T-helper 1 cell treated with Interleukin-12 subunit alpha and Interleukin-12 subunit beta and Interleukin-4 antibody, amounts not matched to agents 30 μg/mL and 1 μg/mL, for 36 hours (primary cell): ENCODE measurements at regions not wholly inside any gene's neighbourhood (a gene's known extent, or its start where the extent isn't known, plus 50 kb on each side); places are given as distances from the start of the nearest gene placed in this dataset.
"Not testable (repeated sequence)": the region's sequence is repeated elsewhere in the genome, so short reads cannot be mapped to it uniquely, and the experiment has no call there.

Experiments
- H3K27ac Mint-ChIP-seq: one replicate; pipeline ENCODE4 v1.8.0; 2021; ENCODE audit warnings: mild to moderate bottlenecking, mixed read lengths
- H3K27me3 Mint-ChIP-seq: one replicate; pipeline ENCODE4 v1.8.0; 2021; ENCODE audit warnings: low read depth, mixed read lengths
- H3K36me3 Mint-ChIP-seq: one replicate; pipeline ENCODE4 v1.8.0; 2021; ENCODE audit warnings: low read depth, mixed read lengths
- H3K4me1 Mint-ChIP-seq: one replicate; pipeline ENCODE4 v1.8.0; 2021; ENCODE audit warnings: low read depth, mixed read lengths
- H3K4me3 Mint-ChIP-seq: one replicate; pipeline ENCODE4 v1.8.0; 2021; ENCODE audit warnings: mild to moderate bottlenecking, moderate library complexity, mixed read lengths
- H3K9me3 Mint-ChIP-seq: one replicate; pipeline ENCODE4 v1.8.0; 2021; ENCODE audit warnings: mixed read lengths

GRCh38 chr5:18270635-18271338 lies 636.5 kb downstream of the TAF11L14 start:
- H3K36me3 Mint-ChIP-seq = no peaks in the 10 kb centered on the region
- H3K4me1 Mint-ChIP-seq = no peaks in the 10 kb centered on the region
- no peak overlapping the region for H3K27ac Mint-ChIP-seq
- H3K9me3 Mint-ChIP-seq = peaks cover 8% of the 10 kb centered on the region
- no peaks in the 10 kb centered on the region for H3K27me3 Mint-ChIP-seq
- no peak overlapping the region for H3K4me3 Mint-ChIP-seq

GRCh38 chr5:18276939-18277338 lies 642.7 kb downstream of the TAF11L14 start:
- H3K4me1 Mint-ChIP-seq = no peaks in the 10 kb centered on the region
- H3K27me3 Mint-ChIP-seq = no peaks in the 10 kb centered on the region
- H3K36me3 Mint-ChIP-seq = no peaks in the 10 kb centered on the region
- no peak overlapping the region for H3K27ac Mint-ChIP-seq
- H3K4me3 Mint-ChIP-seq = no peak overlapping the region
- no peaks in the 10 kb centered on the region for H3K9me3 Mint-ChIP-seq

GRCh38 chr5:18281947-18282581 lies 647.8 kb downstream of the TAF11L14 start:
- H3K4me3 Mint-ChIP-seq = no peak overlapping the region
- H3K27me3 Mint-ChIP-seq = no peaks in the 10 kb centered on the region
- H3K36me3 Mint-ChIP-seq = no peaks in the 10 kb centered on the region
- H3K9me3 Mint-ChIP-seq = no peaks in the 10 kb centered on the region
- no peak overlapping the region for H3K27ac Mint-ChIP-seq
- H3K4me1 Mint-ChIP-seq = no peaks in the 10 kb centered on the region

GRCh38 chr5:18285257-18285656 lies 651.0 kb downstream of the TAF11L14 start:
- Mint-ChIP-seq H3K4me3 (no peak overlapping the region), H3K27me3 (no peaks in the 10 kb centered on the region), H3K4me1 (no peaks in the 10 kb centered on the region), H3K36me3 (no peaks in the 10 kb centered on the region), H3K27ac (no peak overlapping the region), H3K9me3 (no peaks in the 10 kb centered on the region)

DNA sequence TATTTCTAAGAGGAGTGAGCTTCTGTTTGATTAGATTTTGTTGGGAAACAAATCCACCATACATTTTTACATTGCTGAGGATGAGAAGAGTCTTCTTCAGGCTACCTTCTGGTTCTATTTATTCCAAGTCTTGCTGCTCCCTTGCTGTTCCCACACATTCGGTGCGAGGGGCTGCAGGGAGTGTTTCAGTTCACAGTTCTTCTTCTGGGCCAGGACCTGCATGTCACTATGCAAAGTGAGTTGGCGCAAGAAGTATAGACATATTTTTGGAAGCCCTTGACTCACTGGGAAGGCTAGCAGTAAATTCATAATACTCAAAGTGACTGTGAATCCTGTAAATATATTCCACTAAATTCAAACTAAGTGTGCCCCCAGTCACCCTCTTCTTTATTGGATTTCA lies 657.9 kb downstream of the TAF11L14 start:
- no peak overlapping the region for H3K27ac Mint-ChIP-seq
- H3K4me1 Mint-ChIP-seq = no peaks in the 10 kb centered on the region
- H3K4me3 Mint-ChIP-seq = no peak overlapping the region
- H3K27me3 Mint-ChIP-seq = no peaks in the 10 kb centered on the region
- no peaks in the 10 kb centered on the region for H3K36me3 Mint-ChIP-seq
- no peaks in the 10 kb centered on the region for H3K9me3 Mint-ChIP-seq

GRCh38 chr5:18295696-18296095 lies 661.4 kb downstream of the TAF11L14 start:
- H3K4me3 Mint-ChIP-seq, H3K4me1 Mint-ChIP-seq, H3K27me3 Mint-ChIP-seq, H3K36me3 Mint-ChIP-seq, H3K9me3 Mint-ChIP-seq, H3K27ac Mint-ChIP-seq: not testable (repeated sequence)

- no peak overlapping the region for H3K27ac Mint-ChIP-seq
- no peaks in the 10 kb centered on the region for H3K36me3 Mint-ChIP-seq
- H3K4me3 Mint-ChIP-seq = no peak overlapping the region
- H3K9me3 Mint-ChIP-seq = no peaks in the 10 kb centered on the region
- no peaks in the 10 kb centered on the region for H3K4me1 Mint-ChIP-seq
- H3K27me3 Mint-ChIP-seq = no peaks in the 10 kb centered on the region
These were observed 664.9 kb downstream of the TAF11L14 start for GRCh38 chr5:18299166-18299565.

GRCh38 chr5:18305288-18305924 lies 671.1 kb downstream of the TAF11L14 start:
- H3K27ac Mint-ChIP-seq = no peak overlapping the region
- H3K4me3 Mint-ChIP-seq = no peak overlapping the region
- no peaks in the 10 kb centered on the region for H3K9me3 Mint-ChIP-seq
- no peaks in the 10 kb centered on the region for H3K27me3 Mint-ChIP-seq
- no peaks in the 10 kb centered on the region for H3K36me3 Mint-ChIP-seq
- H3K4me1 Mint-ChIP-seq = no peaks in the 10 kb centered on the region

DNA sequence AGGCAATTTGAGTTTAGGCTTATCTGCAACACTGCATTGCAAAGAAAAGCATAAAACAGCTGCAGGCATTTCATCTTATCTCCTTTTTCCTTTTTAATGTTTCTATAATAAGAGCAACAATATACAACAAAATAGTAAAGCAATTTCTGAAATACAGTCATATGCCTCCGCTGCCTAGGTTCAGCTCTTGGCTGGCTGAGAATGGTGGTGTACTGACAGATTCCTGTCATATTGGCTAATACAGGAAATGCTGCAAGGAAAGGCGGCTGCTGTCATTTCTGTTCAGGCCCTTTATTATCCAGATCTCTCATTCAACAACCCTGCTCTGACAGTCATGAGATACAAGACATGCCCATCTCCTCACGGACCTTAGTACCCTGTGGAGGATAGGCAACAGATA lies 677.0 kb downstream of the TAF11L14 start:
- Mint-ChIP-seq H3K36me3 (no peaks in the 10 kb centered on the region), H3K4me3 (no peak overlapping the region), H3K4me1 (no peaks in the 10 kb centered on the region)

GRCh38 chr5:18312016-18312415 lies 677.8 kb downstream of the TAF11L14 start:
- no peaks in the 10 kb centered on the region for H3K27me3 Mint-ChIP-seq
- H3K4me1 Mint-ChIP-seq = no peaks in the 10 kb centered on the region
- no peak overlapping the region for H3K27ac Mint-ChIP-seq
- no peaks in the 10 kb centered on the region for H3K9me3 Mint-ChIP-seq
- no peak overlapping the region for H3K4me3 Mint-ChIP-seq
- no peaks in the 10 kb centered on the region for H3K36me3 Mint-ChIP-seq

More for the DNA sequence above, 677.0 kb downstream of the TAF11L14 start:
- H3K27me3 Mint-ChIP-seq = no peaks in the 10 kb centered on the region
- H3K9me3 Mint-ChIP-seq = no peaks in the 10 kb centered on the region
- no peak overlapping the region for H3K27ac Mint-ChIP-seq

DNA sequence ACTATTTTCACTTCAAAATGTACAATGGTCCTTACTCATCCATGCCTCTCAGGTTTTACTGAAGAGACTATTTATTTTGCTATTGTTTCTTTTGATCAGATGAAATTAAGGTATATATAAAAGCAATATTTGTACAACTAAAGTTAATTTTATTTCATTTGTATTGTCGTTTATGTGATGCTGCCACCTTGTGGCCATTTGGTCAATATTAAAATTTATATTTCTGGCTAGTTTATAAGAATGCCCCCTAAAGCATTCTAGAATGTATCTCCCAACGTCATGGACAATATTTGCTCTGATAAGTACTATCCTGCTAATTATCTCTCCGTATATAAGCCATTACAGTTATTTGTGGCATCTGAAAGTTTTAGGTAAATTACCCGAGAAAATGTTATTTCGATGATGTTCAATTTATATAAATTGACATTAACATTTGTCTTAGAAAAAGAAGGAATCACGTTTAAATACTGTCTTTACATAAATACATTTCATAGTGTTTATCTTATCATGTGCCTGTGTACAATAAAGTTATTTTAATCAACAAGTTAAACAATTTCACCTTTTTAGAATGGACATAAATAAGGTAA lies 680.0 kb downstream of the TAF11L14 start:
- H3K4me3 Mint-ChIP-seq = no peak overlapping the region
- H3K36me3 Mint-ChIP-seq = no peaks in the 10 kb centered on the region
- H3K4me1 Mint-ChIP-seq = no peaks in the 10 kb centered on the region
- no peaks in the 10 kb centered on the region for H3K9me3 Mint-ChIP-seq
- no peaks in the 10 kb centered on the region for H3K27me3 Mint-ChIP-seq
- no peak overlapping the region for H3K27ac Mint-ChIP-seq

DNA sequence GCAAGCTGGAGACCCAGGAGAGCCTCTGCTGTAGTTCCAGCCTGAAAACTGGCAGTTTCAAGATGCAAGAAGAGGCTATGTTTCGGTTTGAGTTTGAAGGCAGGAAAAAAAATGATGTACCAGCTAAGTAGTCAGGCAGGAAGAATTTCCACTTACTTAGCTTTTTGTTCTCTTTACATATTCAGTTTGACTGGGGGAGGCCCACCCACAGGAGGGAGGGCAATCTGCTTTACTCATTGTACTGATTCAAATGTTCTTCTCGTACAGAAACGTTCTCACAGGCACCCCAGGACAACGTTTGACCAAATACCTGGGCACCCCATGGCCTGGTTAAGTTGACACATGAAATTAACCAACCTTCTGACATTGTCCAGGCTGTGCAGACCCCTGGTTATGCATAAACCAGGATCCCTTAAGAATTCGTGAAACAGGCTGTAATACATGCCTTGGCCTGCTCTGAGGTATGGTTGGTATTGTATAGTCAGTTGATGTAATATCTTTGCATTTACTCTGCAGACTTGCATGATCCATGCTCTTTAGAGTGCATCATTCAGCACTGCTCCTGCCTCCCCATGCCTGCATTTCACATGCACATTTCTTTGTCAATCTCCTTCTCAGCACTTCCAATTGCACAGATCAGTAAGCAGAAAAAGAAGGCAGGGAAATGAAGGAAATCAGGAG lies 687.1 kb downstream of the TAF11L14 start:
- Mint-ChIP-seq H3K4me3 (no peak overlapping the region), H3K36me3 (no peaks in the 10 kb centered on the region), H3K9me3 (peaks cover 8% of the 10 kb centered on the region), H3K4me1 (no peaks in the 10 kb centered on the region), H3K27me3 (no peaks in the 10 kb centered on the region), H3K27ac (no peak overlapping the region)

GRCh38 chr5:18323891-18324290 lies 689.6 kb downstream of the TAF11L14 start:
- peaks cover 8% of the 10 kb centered on the region for H3K9me3 Mint-ChIP-seq
- no peak overlapping the region for H3K27ac Mint-ChIP-seq
- H3K4me1 Mint-ChIP-seq = no peaks in the 10 kb centered on the region
- no peak overlapping the region for H3K4me3 Mint-ChIP-seq
- H3K27me3 Mint-ChIP-seq = no peaks in the 10 kb centered on the region
- H3K36me3 Mint-ChIP-seq = no peaks in the 10 kb centered on the region

- Mint-ChIP-seq H3K27me3 (no peaks in the 10 kb centered on the region), H3K27ac (no peak overlapping the region), H3K4me1 (no peaks in the 10 kb centered on the region), H3K9me3 (peaks cover 8% of the 10 kb centered on the region), H3K4me3 (no peak overlapping the region), H3K36me3 (no peaks in the 10 kb centered on the region)
These were observed 691.2 kb downstream of the TAF11L14 start for GRCh38 chr5:18325431-18325830.
